MCF 10A (cell line): ENCODE measurements at regions not wholly inside any gene's neighbourhood (a gene's known extent, or its start where the extent isn't known, plus 50 kb on each side); places are given as distances from the start of the nearest gene placed in this dataset.

ENCODE experiments used
- BruUV-seq: library from RNA; stranded (reverse); fragments of 400-500 nt; replicated peaks from 2 replicates; lab custom pipeline; 2021; lab: Mats Ljungman, UMichigan
- CTCF ChIA-PET: fragments of 300-600 bp; sonication (Branson Sonifier 250); formaldehyde crosslinking; extraction: SDS; loops from one replicate; lab custom pipeline; 2021; ENCODE audit warnings: antibody characterized with exemption, inconsistent platforms; lab: Yijun Ruan, JAX
- POLR2A ChIA-PET: fragments of 300-600, 350-650 bp; sonication (Branson Sonifier 250); formaldehyde crosslinking; extraction: SDS; loops from one replicate; lab custom pipeline; 2020; ENCODE audit warnings: antibody characterized with exemption, inconsistent platforms; lab: Yijun Ruan, JAX
- DNase-seq: peaks from one replicate; pipeline ENCODE4 v3.0.0-alpha.2; 2018; ENCODE audit not compliant: unreplicated experiment
- H3K27ac Mint-ChIP-seq: one replicate; pipeline ENCODE4 v1.8.0; 2022; ENCODE audit warnings: mild to moderate bottlenecking, low read depth, mixed read lengths; ENCODE audit not compliant: unreplicated experiment
- H3K27me3 Mint-ChIP-seq: one replicate; pipeline ENCODE4 v1.8.0; 2022; ENCODE audit warnings: mixed read lengths; ENCODE audit not compliant: insufficient read depth, unreplicated experiment
- H3K36me3 Mint-ChIP-seq: one replicate; pipeline ENCODE4 v1.8.0; 2022; ENCODE audit warnings: mild to moderate bottlenecking, moderate library complexity, mixed read lengths; ENCODE audit not compliant: insufficient read depth, unreplicated experiment
- H3K4me1 Mint-ChIP-seq: one replicate; pipeline ENCODE4 v1.8.0; 2022; ENCODE audit warnings: mixed read lengths; ENCODE audit not compliant: insufficient read depth, unreplicated experiment
- H3K4me3 Mint-ChIP-seq: one replicate; pipeline ENCODE4 v1.8.0; 2022; ENCODE audit warnings: mild to moderate bottlenecking, moderate library complexity, mixed read lengths; ENCODE audit not compliant: unreplicated experiment
- H3K9me3 Mint-ChIP-seq: one replicate; pipeline ENCODE4 v1.8.0; 2022; ENCODE audit warnings: mixed read lengths; ENCODE audit not compliant: unreplicated experiment
- CTCF ChIP-seq: fragments of 200-600 bp; IDR thresholded peaks from one replicate; pipeline ENCODE4 v1.8.0; 2022; ENCODE audit warnings: antibody characterized with exemption, mild to moderate bottlenecking; ENCODE audit not compliant: unreplicated experiment
- intact Hi-C: fragments of 100-400 bp; cut with micrococcal nuclease; formaldehyde crosslinking; loops from 2 replicates; pipeline ENCODE4 v1.14.1; 2022

- Mint-ChIP-seq H3K27ac (no peak overlapping the region), H3K36me3 (no peaks in the 10 kb centered on the region), H3K4me3 (no peak overlapping the region), H3K9me3 (no peaks in the 10 kb centered on the region), H3K27me3 (no peaks in the 10 kb centered on the region), H3K4me1 (peaks cover 17% of the 10 kb centered on the region)
- no TSS peak for BruUV-seq
- TF ChIP-seq CTCF, result no peak
- CTCF ChIA-PET, result no interaction called here
- no peak for DNase-seq
- POLR2A ChIA-PET, result interaction anchor here (1.0 kb wide), 1 partner anchor 89 kb away, joined by 5 read pairs; no protein-coding TSS in a partner anchor
- intact Hi-C loops, result no loop called here
These were observed 104.9 kb upstream of the SMAD3 start for GRCh38 chr15:66960519-66960918.

GRCh38 chr15:66961407-66961884 lies 104.0 kb upstream of the SMAD3 start:
- Mint-ChIP-seq H3K36me3 (no peaks in the 10 kb centered on the region), H3K4me3 (no peak overlapping the region), H3K4me1 (peaks cover 9% of the 10 kb centered on the region), H3K27ac (no peak overlapping the region), H3K27me3 (no peaks in the 10 kb centered on the region), H3K9me3 (no peaks in the 10 kb centered on the region)
- no peak for TF ChIP-seq CTCF
- no peak for DNase-seq
- no TSS peak for BruUV-seq
- ChIA-PET CTCF (interaction anchor here (1.0 to 1.1 kb wide), 2 partner anchors 15 to 343 kb away, joined by 3 read pairs; no protein-coding TSS in a partner anchor), POLR2A (no interaction called here)
- intact Hi-C loops, result no loop called here

- Mint-ChIP-seq H3K9me3 (no peaks in the 10 kb centered on the region), H3K4me3 (no peak overlapping the region), H3K4me1 (peaks cover 4% of the 10 kb centered on the region), H3K36me3 (no peaks in the 10 kb centered on the region), H3K27ac (no peak overlapping the region), H3K27me3 (no peaks in the 10 kb centered on the region)
- CTCF ChIA-PET, result interaction anchor here (1.0 to 1.1 kb wide), 2 partner anchors 14 to 342 kb away, joined by 3 read pairs; no protein-coding TSS in a partner anchor
- no peak for DNase-seq
- POLR2A ChIA-PET, result no interaction called here
- intact Hi-C loops, result no loop called here
- no peak for TF ChIP-seq CTCF
- BruUV-seq, result no TSS peak
These were observed 103.5 kb upstream of the SMAD3 start for GRCh38 chr15:66961901-66962300.

- H3K36me3 Mint-ChIP-seq, result no peaks in the 10 kb centered on the region
- CTCF ChIA-PET, result interaction anchor here (0.6 to 1.1 kb wide), 3 partner anchors 14 to 396 kb away, joined by 3 read pairs; no protein-coding TSS in a partner anchor
- intact Hi-C loops, result no loop called here
- no peak for DNase-seq
- H3K27ac Mint-ChIP-seq, result no peak overlapping the region
- no TSS peak for BruUV-seq
- POLR2A ChIA-PET, result no interaction called here
- H3K27me3 Mint-ChIP-seq, result no peaks in the 10 kb centered on the region
- no peaks in the 10 kb centered on the region for H3K4me1 Mint-ChIP-seq
- H3K4me3 Mint-ChIP-seq, result no peak overlapping the region
- H3K9me3 Mint-ChIP-seq, result no peaks in the 10 kb centered on the region
- no peak for TF ChIP-seq CTCF
These were observed 102.9 kb upstream of the SMAD3 start for GRCh38 chr15:66962522-66962921.
